Ovary (tissue), 7 donors: ENCODE measurements at regions not wholly inside any gene's neighbourhood (a gene's known extent, or its start where the extent isn't known, plus 50 kb on each side); places are given as distances from the start of the nearest gene placed in this dataset.

Experiments used
- DNase-seq, 5 donors: peaks; one replicate each; pipeline ENCODE4 v3.0.0-alpha.2; 2019 to 2020
- H3K27ac ChIP-seq, 2 donors: fragments of 200-600 bp; one replicate each; pipeline versions ENCODE4 v1.5.1 to v1.8.0; 2019 to 2022
- H3K27me3 ChIP-seq: fragments of 200-600 bp; one replicate; pipeline ENCODE4 v1.8.0; 2022
- H3K36me3 ChIP-seq: fragments of 200-600 bp; sonication (generic); one replicate; pipeline ENCODE4 v1.5.1; 2019
- H3K4me1 ChIP-seq: one replicate; pipeline ENCODE4 v1.8.1; 2013; ENCODE audit warnings: mild to moderate bottlenecking, moderate library complexity; ENCODE audit not compliant: insufficient read depth
- H3K4me3 ChIP-seq: fragments of 200-600 bp; sonication (generic); one replicate; pipeline ENCODE4 v1.5.1; 2017
- H3K9me3 ChIP-seq, 2 donors: fragments of 200-600 bp in 1 of 2; sonication (generic) in 1 of 2; one replicate each; pipeline versions ENCODE4 v1.5.1 to v1.8.1; 2013 to 2019; ENCODE audit warnings: mild to moderate bottlenecking in 1 of 2, moderate library complexity in 1 of 2
- CTCF ChIP-seq, 3 donors: fragments of 450-650 bp in 2 of 3; fragments of 200-600 bp in 1 of 3; IDR thresholded peaks; one replicate each; pipeline versions ENCODE4 v1.5.1 to v1.8.0; 2016 to 2022; ENCODE audit warnings: antibody characterized with exemption in 3 of 3, mild to moderate bottlenecking in 1 of 3
- EP300 ChIP-seq: sonication (generic); formaldehyde crosslinking; IDR thresholded peaks from one replicate; pipeline ENCODE4 v1.6.1; 2017; ENCODE audit warnings: antibody characterized with exemption
- POLR2A ChIP-seq: fragments of 450-650 bp; IDR thresholded peaks from one replicate; pipeline ENCODE4 v1.6.1; 2017; ENCODE audit warnings: antibody characterized with exemption, mild to moderate bottlenecking, moderate library complexity
- WGBS, 3 donors: extraction: QIAGEN DNeasy Blood & Tissue Kit in 1 of 3; methylation state at CpG; one replicate each; pipeline versions ENCODE4 v1.1.5 to v1.1.7; 2013 to 2017; 5-methylcytosine and 5-hydroxymethylcytosine counted together
- intact Hi-C, 4 donors: fragments of 100-400 bp; cut with DNase I; formaldehyde crosslinking; loops; one replicate each; pipeline versions ENCODE4 v1.11.0 to v1.15.1; 2022 to 2023
- donor health status: DM: no; HTN: no; CAD: no; lungs with moderate emphysema.
- donor health status: DM: no; HTN: no; CAD: no.
- donor health status: Bipolar disorder and iron deficiency.
- donor health status: DM: no; HTN: no; CAD: no.
- donor health status: DM: yes; HTN: yes; CAD: no.

GRCh38 chr1:81408419-81408818, 392.3 kb upstream of the ADGRL2 start:
- H3K9me3 ChIP-seq = no peaks in the 10 kb centered on the region
- no peaks in the 10 kb centered on the region for H3K36me3 ChIP-seq
- TF ChIP-seq POLR2A (no peak), CTCF (IDR thresholded peaks at IDR 0.05) (no peak), EP300 (no peak)
- no peaks in the 10 kb centered on the region for H3K4me1 ChIP-seq
- no peak overlapping the region for H3K27ac ChIP-seq
- WGBS, 3 donors = 80 to 84% (median 81%) methylated on average over 6 of the region's 6 CpGs
- DNase-seq = no peak
- intact Hi-C loops = loop anchor here in 1 of 4 donors (10.0 kb wide), 1 partner anchor 94 kb away; no protein-coding TSS in a partner anchor
- no peak overlapping the region for H3K4me3 ChIP-seq
- H3K27me3 ChIP-seq = no peaks in the 10 kb centered on the region

- intact Hi-C loops = loop anchor here in 1 of 4 donors (10.0 kb wide), 1 partner anchor 92 kb away; no protein-coding TSS in a partner anchor
- H3K4me3 ChIP-seq = no peak overlapping the region
- no peak for DNase-seq
- H3K9me3 ChIP-seq = no peaks in the 10 kb centered on the region
- H3K36me3 ChIP-seq = no peaks in the 10 kb centered on the region
- no peak overlapping the region for H3K27ac ChIP-seq
- 47 to 68% (median 61%) methylated on average over 5 of the region's 5 CpGs for WGBS, 3 donors
- H3K4me1 ChIP-seq = no peaks in the 10 kb centered on the region
- no peak for TF ChIP-seq CTCF (IDR thresholded peaks at IDR 0.05)
- TF ChIP-seq POLR2A = no peak
- H3K27me3 ChIP-seq = no peaks in the 10 kb centered on the region
Observed at GRCh38 chr1:81407000-81407821, 393.5 kb upstream of the ADGRL2 start.

GRCh38 chr1:81406292-81406999, 394.3 kb upstream of the ADGRL2 start:
- TF ChIP-seq CTCF (IDR thresholded peaks at IDR 0.05) (no peak), POLR2A (no peak), EP300 (no peak)
- no peaks in the 10 kb centered on the region for H3K27me3 ChIP-seq
- H3K27ac ChIP-seq = no peak overlapping the region
- no peaks in the 10 kb centered on the region for H3K36me3 ChIP-seq
- H3K4me1 ChIP-seq = no peaks in the 10 kb centered on the region
- H3K9me3 ChIP-seq = no peaks in the 10 kb centered on the region
- intact Hi-C loops = loop anchor here in 1 of 4 donors (10.0 kb wide), 1 partner anchor 92 kb away; no protein-coding TSS in a partner anchor
- WGBS, 3 donors = 58 to 69% (median 61%) methylated on average over 8 of the region's 8 CpGs
- DNase-seq = no peak
- no peak overlapping the region for H3K4me3 ChIP-seq

GRCh38 chr1:81398041-81398440, 402.7 kb upstream of the ADGRL2 start:
- DNase-seq = no peak
- Histone ChIP-seq H3K36me3 (no peaks in the 10 kb centered on the region), H3K27ac (no peak overlapping the region), H3K4me3 (no peak overlapping the region), H3K4me1 (no peaks in the 10 kb centered on the region), H3K27me3 (no peaks in the 10 kb centered on the region), H3K9me3 (no peaks in the 10 kb centered on the region)
- no peak for TF ChIP-seq POLR2A
- no peak for TF ChIP-seq CTCF (IDR thresholded peaks at IDR 0.05)
- TF ChIP-seq EP300 = no peak
- intact Hi-C loops = no loop called here
